Naive thymus-derived CD4-positive, alpha-beta T cell (primary cell): ENCODE measurements at regions not wholly inside any gene's neighbourhood (a gene's known extent, or its start where the extent isn't known, plus 50 kb on each side); places are given as distances from the start of the nearest gene placed in this dataset.

Source experiments
- ATAC-seq: fragments of 150-1000 bp; cut with Tn5 transposase; 2 replicates; pipeline ENCODE4 v1.10.0; 2021; ENCODE audit warnings: mild to moderate bottlenecking, moderate library complexity
- CTCF ChIA-PET: fragments of 350-600 bp; sonication (Branson Sonifier 250); formaldehyde crosslinking; loops from one replicate; lab custom pipeline; 2021; ENCODE audit warnings: antibody characterized with exemption; lab: Charles Lee
- POLR2A ChIA-PET: fragments of 350-600 bp; sonication (Branson Sonifier 250); formaldehyde crosslinking; loops from one replicate; lab custom pipeline; 2021; ENCODE audit warnings: antibody characterized with exemption, inconsistent platforms; lab: Charles Lee
- DNase-seq, 9 donors: peaks; one replicate each; pipeline versions ENCODE4 v3.0.0 to v3.0.0-alpha.2; 2020 to 2022; ENCODE audit warnings: mixed read lengths in 1 of 9
- H3K27ac ChIP-seq: one replicate; pipeline ENCODE4 v1.7.0; 2013; ENCODE audit warnings: mild to moderate bottlenecking, low read depth, low read length, moderate library complexity
- H3K27me3 ChIP-seq, 2 donors: one replicate each; pipeline ENCODE4 v1.7.0; 2013; ENCODE audit warnings: low read length in 2 of 2, mild to moderate bottlenecking in 2 of 2, moderate library complexity in 2 of 2; ENCODE audit not compliant: control insufficient read depth in 2 of 2, insufficient read depth in 2 of 2
- H3K36me3 ChIP-seq, 3 experiments: 1 replicate in 2 of 3; 2 replicates in 1 of 3; pipeline ENCODE4 v1.7.0; 2013; ENCODE audit warnings: low read length in 3 of 3, mild to moderate bottlenecking in 3 of 3, moderate library complexity in 1 of 3; ENCODE audit not compliant: insufficient read depth in 3 of 3, control insufficient read depth in 2 of 3
- H3K4me1 ChIP-seq, 2 donors: one replicate each; pipeline ENCODE4 v1.7.0; 2013; ENCODE audit warnings: low read length in 2 of 2, mild to moderate bottlenecking in 2 of 2, moderate library complexity in 1 of 2; ENCODE audit not compliant: control insufficient read depth in 2 of 2, insufficient read depth in 2 of 2
- H3K4me3 ChIP-seq: 2 replicates; pipeline ENCODE4 v1.7.0; 2013; ENCODE audit warnings: mild to moderate bottlenecking, low read length
- H3K9me3 ChIP-seq, 3 experiments: 1 replicate in 2 of 3; 2 replicates in 1 of 3; pipeline ENCODE4 v1.7.0; 2013; ENCODE audit warnings: low read length in 3 of 3; ENCODE audit not compliant: control insufficient read depth in 2 of 3
- H3K27ac Mint-ChIP-seq, 9 donors: one replicate each; pipeline ENCODE4 v1.8.0; 2020 to 2022; ENCODE audit warnings: mixed read lengths in 9 of 9, mild to moderate bottlenecking in 8 of 9, moderate library complexity in 5 of 9, inconsistent platforms in 2 of 9
- H3K27me3 Mint-ChIP-seq, 5 donors: one replicate each; pipeline ENCODE4 v1.8.0; 2021 to 2022; ENCODE audit warnings: mixed read lengths in 5 of 5, mild to moderate bottlenecking in 1 of 5
- H3K36me3 Mint-ChIP-seq, 5 donors: one replicate each; pipeline ENCODE4 v1.8.0; 2020 to 2022; ENCODE audit warnings: mixed read lengths in 5 of 5, mild to moderate bottlenecking in 3 of 5, inconsistent platforms in 1 of 5
- H3K4me1 Mint-ChIP-seq, 7 donors: one replicate each; pipeline ENCODE4 v1.8.0; 2020 to 2022; ENCODE audit warnings: mixed read lengths in 7 of 7, mild to moderate bottlenecking in 3 of 7, inconsistent platforms in 1 of 7
- H3K4me3 Mint-ChIP-seq, 10 donors: one replicate each; pipeline ENCODE4 v1.8.0; 2020 to 2022; ENCODE audit warnings: mild to moderate bottlenecking in 10 of 10, mixed read lengths in 10 of 10, moderate library complexity in 6 of 10, inconsistent platforms in 2 of 10
- H3K9me3 Mint-ChIP-seq, 11 donors: one replicate each; pipeline ENCODE4 v1.8.0; 2020 to 2022; ENCODE audit warnings: mixed read lengths in 11 of 11, mild to moderate bottlenecking in 4 of 11, inconsistent platforms in 1 of 11, moderate library complexity in 1 of 11
- intact Hi-C, 2 donors: fragments of 100-400 bp; cut with micrococcal nuclease; formaldehyde crosslinking; loops; one replicate each; pipeline ENCODE4 v1.15.1; 2023

DNA sequence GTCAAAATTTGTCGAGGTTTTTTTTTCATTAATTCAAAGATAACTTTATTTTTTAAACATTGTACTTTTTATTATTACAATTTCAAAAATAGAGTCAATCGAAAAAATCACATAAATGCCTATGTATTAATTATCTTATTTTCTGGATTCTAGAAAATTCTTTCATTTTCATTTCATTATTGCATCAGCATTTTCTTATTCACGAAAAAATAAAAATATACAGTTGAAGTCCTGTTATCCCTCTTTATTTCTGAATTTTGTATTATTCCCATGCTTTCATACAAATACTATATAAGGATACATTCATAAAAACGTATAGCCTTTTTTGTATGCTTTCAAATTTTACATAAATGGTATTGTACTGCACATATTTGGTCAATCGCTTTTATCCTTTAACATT lies 681.0 kb upstream of the USP24 start:
- Histone ChIP-seq H3K27ac (no peak overlapping the region), H3K4me3 (no peak overlapping the region), H3K4me1 (no peaks in the 10 kb centered on the region), H3K36me3 (no peaks in the 10 kb centered on the region), H3K27me3 (no peaks in the 10 kb centered on the region), H3K9me3 (peaks cover 0 to 7% (median 3%) of the 10 kb centered on the region in 3 experiments)
- no peaks in the 10 kb centered on the region for H3K4me1 Mint-ChIP-seq
- H3K27me3 Mint-ChIP-seq, result peaks cover 0 to 17% (median 0%) of the 10 kb centered on the region in 5 donors
- H3K27ac Mint-ChIP-seq, result no peak overlapping the region
- no peaks in the 10 kb centered on the region for H3K36me3 Mint-ChIP-seq
- peaks cover 2 to 38% (median 13%) of the 10 kb centered on the region in 11 donors for H3K9me3 Mint-ChIP-seq
- ATAC-seq, result no peak
- no peak overlapping the region for H3K4me3 Mint-ChIP-seq
- intact Hi-C loops, result no loop called here
- ChIA-PET CTCF (no interaction called here), POLR2A (no interaction called here)
- no peak for DNase-seq

DNA sequence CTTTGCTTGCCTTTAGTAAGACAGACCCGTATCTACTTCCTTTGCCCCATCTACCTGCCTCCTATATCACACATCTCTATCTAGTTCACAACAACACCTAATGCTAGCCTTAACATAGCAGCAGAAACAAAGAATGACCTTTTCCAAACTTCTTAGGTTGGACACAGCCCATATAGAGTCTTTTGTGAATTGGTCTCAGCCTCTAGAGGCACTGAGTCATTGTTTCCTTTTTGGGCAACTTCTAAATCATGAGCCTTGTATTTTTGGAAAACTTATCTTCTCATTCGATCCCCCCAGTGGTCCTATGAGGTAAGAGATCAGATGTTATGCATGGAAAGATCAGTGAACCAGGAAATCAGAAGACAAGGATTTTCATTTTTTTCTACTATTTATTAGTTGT lies 679.4 kb upstream of the USP24 start:
- H3K27ac ChIP-seq, result no peak overlapping the region
- CTCF ChIA-PET, result no interaction called here
- no peak overlapping the region for H3K4me3 Mint-ChIP-seq
- H3K27me3 Mint-ChIP-seq, result peaks cover 0 to 17% (median 0%) of the 10 kb centered on the region in 5 donors
- no peaks in the 10 kb centered on the region for H3K27me3 ChIP-seq
- H3K4me1 Mint-ChIP-seq, result no peaks in the 10 kb centered on the region
- H3K4me1 ChIP-seq, result no peaks in the 10 kb centered on the region
- POLR2A ChIA-PET, result no interaction called here
- intact Hi-C loops, result loop anchor here in 1 of 2 donors (5.0 kb wide), 1 partner anchor 607 kb away; no protein-coding TSS in a partner anchor
- peaks cover 2 to 34% (median 12%) of the 10 kb centered on the region in 11 donors for H3K9me3 Mint-ChIP-seq
- no peaks in the 10 kb centered on the region for H3K36me3 ChIP-seq
- peaks cover 0 to 7% (median 3%) of the 10 kb centered on the region in 3 experiments for H3K9me3 ChIP-seq
- H3K27ac Mint-ChIP-seq, result no peak overlapping the region
- DNase-seq (no peak), ATAC-seq (no peak)
- no peak overlapping the region for H3K4me3 ChIP-seq
- H3K36me3 Mint-ChIP-seq, result no peaks in the 10 kb centered on the region

DNA sequence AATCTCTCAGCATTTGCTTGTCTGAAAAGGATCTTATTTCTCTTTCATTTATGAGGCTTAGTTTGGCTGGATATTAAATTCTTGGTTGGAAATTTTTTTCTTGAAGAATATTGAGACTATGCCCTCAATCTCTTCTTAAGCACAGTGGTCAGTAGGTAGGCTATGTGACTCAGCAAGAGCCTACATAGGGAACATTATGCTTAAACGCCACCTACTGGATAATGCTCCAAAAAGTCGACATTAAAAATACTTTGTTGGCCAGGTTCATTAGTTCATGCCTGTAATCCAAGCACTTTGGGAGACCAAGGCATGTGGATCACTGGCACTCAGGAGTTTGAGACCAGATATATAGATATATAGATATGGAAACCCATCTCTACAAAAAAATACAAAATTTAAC lies 678.0 kb upstream of the USP24 start:
- H3K4me1 ChIP-seq, result no peaks in the 10 kb centered on the region
- H3K4me3 ChIP-seq, result no peak overlapping the region
- peaks cover 0 to 7% (median 3%) of the 10 kb centered on the region in 3 experiments for H3K9me3 ChIP-seq
- H3K27me3 ChIP-seq, result no peaks in the 10 kb centered on the region
- DNase-seq, result no peak
- Mint-ChIP-seq H3K27ac (no peak overlapping the region), H3K36me3 (no peaks in the 10 kb centered on the region), H3K9me3 (peaks cover 2 to 34% (median 12%) of the 10 kb centered on the region in 11 donors), H3K4me1 (no peaks in the 10 kb centered on the region), H3K27me3 (peaks cover 0 to 19% (median 0%) of the 10 kb centered on the region in 5 donors), H3K4me3 (no peak overlapping the region)
- intact Hi-C loops, result loop anchor here in 1 of 2 donors (5.0 kb wide), 1 partner anchor 606 kb away; no protein-coding TSS in a partner anchor
- ChIA-PET CTCF (no interaction called here), POLR2A (no interaction called here)
- ATAC-seq, result no peak
- H3K36me3 ChIP-seq, result no peaks in the 10 kb centered on the region
- H3K27ac ChIP-seq, result no peak overlapping the region

DNA sequence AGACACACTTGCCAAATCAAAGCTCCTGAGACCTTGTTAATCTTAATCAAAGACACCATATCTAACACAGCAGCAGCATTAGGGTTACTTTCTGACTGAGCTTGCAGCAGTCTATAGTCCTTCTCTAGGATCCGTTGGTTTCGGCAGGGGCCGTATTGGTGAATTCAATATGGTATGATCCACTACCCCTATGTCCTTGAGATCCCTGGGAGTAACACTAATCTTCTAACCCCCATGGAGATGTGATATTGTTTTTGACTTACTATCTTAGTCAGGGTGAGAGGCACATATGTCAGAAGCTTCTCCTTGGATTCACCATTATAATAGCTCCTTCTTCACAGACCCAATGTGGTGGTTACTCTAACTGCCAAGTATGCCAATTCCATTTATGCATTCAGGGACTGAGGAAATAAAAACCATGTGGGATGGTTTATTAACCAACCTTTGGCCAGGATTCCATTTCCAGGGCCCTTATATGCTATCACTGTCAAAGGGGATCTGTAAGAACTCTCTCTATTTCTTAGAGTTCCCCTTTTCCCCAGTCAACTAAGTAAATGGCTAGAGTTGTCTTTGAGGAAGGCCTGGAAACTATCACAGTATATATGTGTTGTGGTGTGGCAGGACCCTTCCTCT lies 673.6 kb upstream of the USP24 start:
- Histone ChIP-seq H3K4me3 (no peak overlapping the region), H3K27me3 (no peaks in the 10 kb centered on the region), H3K36me3 (no peaks in the 10 kb centered on the region), H3K4me1 (no peaks in the 10 kb centered on the region), H3K9me3 (peaks cover 0 to 7% (median 3%) of the 10 kb centered on the region in 3 experiments), H3K27ac (no peak overlapping the region)
- no peak overlapping the region for H3K4me3 Mint-ChIP-seq
- POLR2A ChIA-PET, result no interaction called here
- H3K27ac Mint-ChIP-seq, result no peak overlapping the region
- no peak for DNase-seq
- intact Hi-C loops, result no loop called here
- H3K9me3 Mint-ChIP-seq, result peaks cover 2 to 18% (median 14%) of the 10 kb centered on the region in 11 donors
- no peak for ATAC-seq
- H3K27me3 Mint-ChIP-seq, result peaks cover 0 to 21% (median 0%) of the 10 kb centered on the region in 5 donors
- H3K4me1 Mint-ChIP-seq, result no peaks in the 10 kb centered on the region
- CTCF ChIA-PET, result no interaction called here
- no peaks in the 10 kb centered on the region for H3K36me3 Mint-ChIP-seq

DNA sequence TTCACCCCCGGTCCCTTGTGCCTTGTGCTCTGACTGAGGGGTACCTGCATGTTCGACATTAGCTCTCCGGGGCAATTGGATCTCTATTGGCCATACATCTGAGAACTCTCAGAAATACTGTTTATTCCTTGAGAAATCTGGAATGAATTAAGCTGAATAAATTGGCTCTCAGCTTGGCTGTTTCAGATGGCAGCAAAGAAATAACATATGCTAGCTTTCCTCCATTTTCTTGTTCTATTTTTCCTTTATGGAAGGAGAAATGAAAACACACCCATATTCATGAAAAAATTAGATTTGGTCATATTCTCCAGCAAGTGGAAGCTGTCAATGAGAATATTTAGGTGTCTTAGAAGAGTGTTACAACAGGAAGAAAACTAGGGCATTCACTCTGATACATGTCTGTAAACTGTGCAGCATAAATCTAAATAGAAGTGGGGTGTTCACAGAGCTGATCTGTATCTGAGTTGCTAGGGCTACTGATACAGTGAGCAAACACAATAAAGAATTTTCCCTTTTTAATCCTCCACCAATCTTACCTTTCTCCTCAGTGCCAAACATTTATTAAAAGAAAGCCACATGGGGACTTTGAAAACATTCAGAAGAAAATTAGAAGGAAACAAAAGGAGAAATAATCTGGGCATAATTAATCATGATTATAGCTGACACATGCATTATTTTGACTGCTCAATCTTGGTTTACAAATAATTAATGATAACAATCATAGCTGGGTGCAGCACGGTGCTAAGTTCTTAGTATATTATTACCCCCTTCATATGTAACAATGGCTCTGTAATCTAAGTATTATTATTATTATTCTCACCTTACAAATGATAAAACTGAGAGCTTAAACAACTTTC lies 671.9 kb upstream of the USP24 start:
- DNase-seq (no peak), ATAC-seq (no peak)
- Mint-ChIP-seq H3K4me1 (no peaks in the 10 kb centered on the region), H3K4me3 (no peak overlapping the region), H3K9me3 (peaks cover 0 to 9% (median 4%) of the 10 kb centered on the region in 11 donors), H3K27ac (no peak overlapping the region), H3K36me3 (no peaks in the 10 kb centered on the region), H3K27me3 (peaks cover 0 to 22% (median 0%) of the 10 kb centered on the region in 5 donors)
- H3K36me3 ChIP-seq, result no peaks in the 10 kb centered on the region
- H3K27me3 ChIP-seq, result no peaks in the 10 kb centered on the region
- ChIA-PET CTCF (no interaction called here), POLR2A (no interaction called here)
- H3K4me3 ChIP-seq, result no peak overlapping the region
- H3K4me1 ChIP-seq, result no peaks in the 10 kb centered on the region
- intact Hi-C loops, result no loop called here
- H3K9me3 ChIP-seq, result no peaks in the 10 kb centered on the region
- H3K27ac ChIP-seq, result no peak overlapping the region

DNA sequence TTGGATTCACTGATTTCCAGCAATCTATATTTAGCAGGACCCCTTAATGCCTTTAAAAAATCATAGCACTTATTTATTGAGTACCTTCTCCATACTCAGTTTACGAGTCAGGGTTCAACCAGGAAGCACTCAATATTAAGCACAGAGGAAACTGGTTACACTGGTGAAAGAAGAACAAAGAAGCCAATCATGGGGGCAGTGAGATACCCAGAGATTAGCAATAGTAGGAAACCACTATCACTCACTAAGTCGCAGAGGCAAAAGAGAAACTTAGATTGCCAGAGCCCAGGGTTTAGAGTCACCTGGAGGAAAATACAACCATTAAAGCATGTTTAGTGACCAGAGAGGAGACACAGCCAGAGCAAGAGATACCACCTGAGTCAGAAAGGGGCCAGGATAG lies 670.5 kb upstream of the USP24 start:
- DNase-seq, result no peak
- H3K4me1 ChIP-seq, result no peaks in the 10 kb centered on the region
- H3K36me3 ChIP-seq, result no peaks in the 10 kb centered on the region
- intact Hi-C loops, result no loop called here
- ChIA-PET POLR2A (no interaction called here), CTCF (no interaction called here)
- H3K9me3 Mint-ChIP-seq, result peaks cover 0 to 4% (median 0%) of the 10 kb centered on the region in 11 donors
- H3K36me3 Mint-ChIP-seq, result no peaks in the 10 kb centered on the region
- no peak overlapping the region for H3K4me3 ChIP-seq
- peaks cover 0 to 16% (median 0%) of the 10 kb centered on the region in 5 donors for H3K27me3 Mint-ChIP-seq
- H3K4me1 Mint-ChIP-seq, result no peaks in the 10 kb centered on the region
- H3K27me3 ChIP-seq, result no peaks in the 10 kb centered on the region
- H3K4me3 Mint-ChIP-seq, result no peak overlapping the region
- no peak overlapping the region for H3K27ac ChIP-seq
- H3K27ac Mint-ChIP-seq, result no peak overlapping the region
- no peak for ATAC-seq
- H3K9me3 ChIP-seq, result no peaks in the 10 kb centered on the region
